GM12873 (cell line): ENCODE measurements at regions not wholly inside any gene's neighbourhood (a gene's known extent, or its start where the extent isn't known, plus 50 kb on each side); places are given as distances from the start of the nearest gene placed in this dataset.

Experiments used
- CTCF ChIP-seq: IDR thresholded peaks from 2 replicates; pipeline ENCODE4 v1.5.1; 2012; ENCODE audit warnings: low read depth, mild to moderate bottlenecking, moderate library complexity, low read length, control low read depth; ENCODE audit not compliant: insufficient read depth; ENCODE audit errors: missing control alignments

DNA sequence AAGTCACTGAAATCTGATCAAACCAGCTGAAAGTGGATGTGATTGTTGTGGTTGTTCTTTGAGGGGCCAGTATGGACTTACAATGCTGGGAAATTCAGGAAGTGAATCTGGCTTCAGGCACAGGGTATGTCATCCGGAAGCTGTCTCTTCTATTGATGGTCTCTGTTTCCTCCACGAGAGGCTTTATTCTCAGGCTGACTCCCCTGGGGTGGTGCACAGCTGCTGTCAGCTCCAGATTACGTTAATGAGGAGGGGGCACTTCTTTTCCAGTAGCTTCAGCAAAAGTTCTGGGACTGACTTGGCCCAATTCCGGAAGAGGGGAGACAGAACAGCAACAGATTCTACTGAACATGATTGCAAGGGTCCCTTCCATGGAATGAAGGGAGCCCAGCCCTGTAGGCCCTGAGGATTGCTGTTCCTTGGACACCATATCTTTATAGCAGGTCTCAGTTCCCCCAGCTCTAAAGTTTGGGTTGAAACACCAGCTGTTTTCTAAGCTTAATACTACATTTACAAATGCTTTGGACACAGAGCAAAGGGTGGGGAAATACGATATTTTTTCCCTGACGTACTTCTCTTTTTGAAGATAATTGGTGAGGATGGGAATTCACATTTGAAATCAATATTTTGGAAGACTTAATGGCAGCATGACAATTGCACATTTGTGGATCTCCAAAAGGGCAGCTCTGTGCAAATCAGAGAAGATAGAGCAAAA, 400.9 kb downstream of the TSN start:
- no peak for TF ChIP-seq CTCF

DNA sequence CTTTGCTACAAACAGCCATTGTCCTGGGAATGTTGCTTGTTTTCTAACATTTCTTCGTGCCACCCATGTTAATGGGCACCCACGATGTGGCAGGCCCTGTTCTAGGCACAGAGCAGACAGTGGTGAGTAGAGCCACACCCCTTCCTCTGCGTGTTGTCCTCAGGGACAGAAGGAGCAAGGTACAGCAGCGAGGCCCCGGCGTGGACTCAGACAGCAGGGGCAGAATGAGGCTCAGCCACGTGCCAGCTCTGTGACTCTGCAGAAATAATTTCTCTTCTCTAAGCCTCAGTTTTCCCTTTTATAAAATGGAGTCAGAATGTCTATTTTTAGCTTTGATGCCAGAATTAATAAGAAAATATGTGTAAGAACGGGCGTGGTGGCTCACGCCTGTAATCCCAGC, 401.7 kb downstream of the TSN start:
- TF ChIP-seq CTCF: no peak

DNA sequence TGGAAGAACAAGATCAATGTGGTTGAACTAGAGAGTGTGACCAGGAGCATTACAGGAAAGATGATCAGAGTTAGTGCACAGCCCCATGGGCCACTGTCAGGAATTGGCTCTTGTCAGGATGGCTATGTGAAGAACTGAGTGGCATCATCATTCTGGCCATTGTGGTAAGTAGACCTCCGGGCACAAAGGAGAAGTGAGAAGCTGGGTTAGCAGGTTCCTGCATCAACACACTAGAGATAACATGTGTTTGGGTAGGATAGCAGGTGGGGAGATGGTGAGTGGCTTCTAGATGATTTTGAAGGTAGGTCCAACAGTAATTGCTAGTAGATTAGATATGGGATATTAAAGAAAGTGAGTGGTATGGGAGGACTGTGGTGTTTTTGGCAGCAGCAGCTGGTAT, 408.2 kb downstream of the TSN start:
- no peak for TF ChIP-seq CTCF

- no peak for TF ChIP-seq CTCF
Observed at GRCh38 chr2:122164964-122165363, 409.5 kb downstream of the TSN start.

- no peak for TF ChIP-seq CTCF
Observed at GRCh38 chr2:122166820-122167219, 411.4 kb downstream of the TSN start.

- no peak for TF ChIP-seq CTCF
Observed at GRCh38 chr2:122167515-122167914, 412.1 kb downstream of the TSN start.

DNA sequence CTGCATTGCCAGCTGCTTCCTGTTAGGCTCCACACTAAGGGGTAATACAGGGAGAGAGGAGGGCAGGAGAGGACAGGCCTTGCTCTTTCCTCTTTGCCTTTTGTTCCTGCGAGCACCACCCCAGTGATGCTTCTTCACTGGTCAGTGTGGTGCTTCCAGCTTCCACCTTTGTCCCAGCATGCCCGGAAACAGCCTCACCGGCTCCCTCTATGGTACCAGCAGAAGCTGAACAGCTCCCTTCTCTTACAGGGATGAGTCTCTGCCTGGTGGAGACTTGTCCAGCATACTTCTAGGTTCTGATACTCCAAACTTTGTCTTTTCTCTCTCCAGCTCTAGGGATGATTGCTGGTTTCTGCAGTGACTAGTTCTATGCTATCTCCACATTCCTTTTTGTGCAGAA, 413.3 kb downstream of the TSN start:
- TF ChIP-seq CTCF: peak; percentile 12
